NCI-H2196 (cell line): ENCODE measurements at regions not wholly inside any gene's neighbourhood (a gene's known extent, or its start where the extent isn't known, plus 50 kb on each side); places are given as distances from the start of the nearest gene placed in this dataset.
"Not testable (repeated sequence)": the region's sequence is repeated elsewhere in the genome, so short reads cannot be mapped to it uniquely, and the experiment has no call there.

Experiments
- DNase-seq: peaks from one replicate; lab custom pipeline; 2025; ENCODE audit not compliant: unreplicated experiment; lab: John Stamatoyannopoulos, UW

- DNase-seq: no peak
Measured at GRCh38 chr9:104269996-104270963, 176.2 kb downstream of the SMC2 start.

GRCh38 chr9:104276709-104277245 lies 182.7 kb downstream of the SMC2 start:
- no peak for DNase-seq

GRCh38 chr9:104278929-104279496 lies 184.9 kb downstream of the SMC2 start:
- no peak for DNase-seq

- peak; percentile 6 for DNase-seq
Measured at GRCh38 chr9:104279535-104280177, 185.5 kb downstream of the SMC2 start.

- no peak for DNase-seq
Measured at GRCh38 chr9:104280178-104280560, 186.1 kb downstream of the SMC2 start.

GRCh38 chr9:104280711-104281110 lies 186.6 kb downstream of the SMC2 start:
- no peak for DNase-seq

- DNase-seq: no peak
Measured at GRCh38 chr9:104286187-104286586, 192.1 kb downstream of the SMC2 start.

- DNase-seq: no peak
Measured at GRCh38 chr9:104286799-104287198, 192.7 kb downstream of the SMC2 start.

- no peak for DNase-seq
Measured at GRCh38 chr9:104287253-104287878, 193.3 kb downstream of the SMC2 start.

GRCh38 chr9:104293877-104294276 lies 199.8 kb downstream of the SMC2 start:
- no peak for DNase-seq

- no peak for DNase-seq
Measured at GRCh38 chr9:104300124-104300523, 203.9 kb upstream of the OR13F1 start.

- peak; percentile 3 for DNase-seq
Measured at GRCh38 chr9:104301755-104302154, 202.3 kb upstream of the OR13F1 start.

GRCh38 chr9:104302775-104303174 lies 201.3 kb upstream of the OR13F1 start:
- DNase-seq: no peak

- no peak for DNase-seq
Measured at GRCh38 chr9:104304925-104305324, 199.1 kb upstream of the OR13F1 start.

- DNase-seq: no peak
Measured at GRCh38 chr9:104313396-104314110, 190.5 kb upstream of the OR13F1 start.

GRCh38 chr9:104316201-104317009 lies 187.7 kb upstream of the OR13F1 start:
- DNase-seq: not testable (repeated sequence)

GRCh38 chr9:104319198-104319597 lies 184.9 kb upstream of the OR13F1 start:
- DNase-seq: no peak

- no peak for DNase-seq
Measured at GRCh38 chr9:104319685-104320084, 184.4 kb upstream of the OR13F1 start.

- DNase-seq: no peak
Measured at GRCh38 chr9:104322596-104322995, 181.5 kb upstream of the OR13F1 start.
